Adrenal gland (tissue), 9 donors: ENCODE measurements at regions not wholly inside any gene's neighbourhood (a gene's known extent, or its start where the extent isn't known, plus 50 kb on each side); places are given as distances from the start of the nearest gene placed in this dataset.

Experiments
- DNase-seq, 7 donors: peaks; one replicate each; pipeline ENCODE4 v3.0.0-alpha.2; 2019 to 2020
- H3K27ac ChIP-seq, 5 donors: fragments of 200-600 bp; sonication (generic) in 4 of 5; 1 replicate in 3 of 5; 2 replicates in 2 of 5; pipeline versions ENCODE4 v1.5.1 to v1.8.0; 2016 to 2020; ENCODE audit warnings: mild to moderate bottlenecking in 1 of 5
- H3K27me3 ChIP-seq: fragments of 200-600 bp; 2 replicates; pipeline ENCODE4 v1.8.0; 2021
- H3K36me3 ChIP-seq, 2 donors: fragments of 200-600 bp; replicated peaks in 1 of 2; 1 replicate in 1 of 2; 2 replicates in 1 of 2; pipeline versions ENCODE4 v1.5.1 to v1.8.0; 2018 to 2022
- H3K4me1 ChIP-seq, 2 donors: fragments of 200-600 bp; replicated peaks in 1 of 2; 1 replicate in 1 of 2; 2 replicates in 1 of 2; pipeline versions ENCODE4 v1.5.1 to v1.8.0; 2018 to 2021
- H3K4me3 ChIP-seq, 4 donors: fragments of 200-600 bp; sonication (generic) in 3 of 4; one replicate each; pipeline ENCODE4 v1.5.1; 2016 to 2018
- H3K9me3 ChIP-seq, 3 donors: fragments of 200-600 bp; sonication (generic) in 1 of 3; replicated peaks in 1 of 3; 1 replicate in 2 of 3; 2 replicates in 1 of 3; pipeline versions ENCODE4 v1.5.1 to v1.8.0; 2016 to 2021
- POLR2A ChIP-seq, 2 donors: fragments of 450-650 bp; IDR thresholded peaks; one replicate each; pipeline ENCODE4 v1.6.1; 2017; ENCODE audit warnings: antibody characterized with exemption in 2 of 2, mild to moderate bottlenecking in 2 of 2, moderate library complexity in 1 of 2
- WGBS, 4 donors: extraction: QIAGEN DNeasy Blood & Tissue Kit in 2 of 4; methylation state at CpG; one replicate each; pipeline versions ENCODE4 v1.1.5 to v1.1.7; 2013 to 2017; 5-methylcytosine and 5-hydroxymethylcytosine counted together
- intact Hi-C, 2 donors: fragments of 100-400 bp; cut with DNase I; formaldehyde crosslinking; loops; one replicate each; pipeline versions ENCODE4 v1.14.1 to v1.15.0; 2022 to 2023
- TF ChIP-seq, protein P1 (sequence below), 6 experiments: fragments of 450-650 bp in 4 of 6; fragments of 200-600 bp in 2 of 6; sonication (generic) in 1 of 6; IDR thresholded peaks; 1 replicate in 5 of 6; 2 replicates in 1 of 6; pipeline versions ENCODE4 v1.5.1 to v1.8.0; 2016 to 2021; ENCODE audit warnings: antibody characterized with exemption in 6 of 6, mild to moderate bottlenecking in 2 of 6, moderate library complexity in 1 of 6
- donor health status: healthy with polysubstance abuse.
- donor health status: Bipolar disorder and iron deficiency.
- donor health status: DM: yes; HTN: yes; CAD: no.
- donor health status: DM: no; HTN: no; CAD: no.
- donor health status: DM: no; HTN: no; CAD: no.

DNA sequence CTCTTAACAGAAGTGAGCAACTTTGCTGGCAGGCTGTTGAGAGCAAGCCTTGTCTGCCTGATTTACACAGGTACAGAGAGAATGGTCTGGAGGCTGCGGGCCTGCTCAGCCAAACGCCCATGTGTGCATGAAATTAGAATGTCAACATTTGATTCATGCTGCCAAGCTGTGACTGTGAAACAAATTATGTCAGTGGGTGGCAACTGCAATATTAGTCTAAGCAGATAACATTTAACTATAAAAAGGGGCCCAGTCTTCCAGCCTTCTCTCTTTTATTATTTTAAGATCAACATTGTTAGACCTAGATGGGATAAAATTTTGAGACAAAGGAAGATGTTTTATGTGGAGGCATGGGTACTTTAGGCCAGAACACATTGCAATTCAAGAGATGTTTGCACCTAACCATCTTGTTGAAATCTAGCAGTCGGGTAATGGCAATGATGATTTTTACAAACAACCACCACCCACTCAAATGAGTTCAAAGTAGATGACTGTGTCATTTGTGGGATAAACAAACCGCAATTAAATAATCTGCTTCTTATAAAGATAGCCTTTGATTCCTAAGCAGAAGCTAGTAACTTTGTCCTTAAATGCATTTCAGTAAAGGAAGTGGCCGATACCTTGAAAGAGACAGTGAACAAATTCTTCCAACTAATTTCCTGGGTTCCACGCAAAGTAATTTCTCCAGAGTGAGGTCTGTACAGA, 70.2 kb downstream of the FOXB1 start:
- H3K9me3 ChIP-seq = no peaks in the 10 kb centered on the region
- no peak for DNase-seq
- WGBS, 4 donors = 62 to 76% (median 72%) methylated on average over 6 of the region's 6 CpGs
- H3K27ac ChIP-seq = no peak overlapping the region
- no peak overlapping the region for H3K4me3 ChIP-seq
- H3K36me3 ChIP-seq = no peaks in the 10 kb centered on the region
- TF ChIP-seq, protein P1, sequence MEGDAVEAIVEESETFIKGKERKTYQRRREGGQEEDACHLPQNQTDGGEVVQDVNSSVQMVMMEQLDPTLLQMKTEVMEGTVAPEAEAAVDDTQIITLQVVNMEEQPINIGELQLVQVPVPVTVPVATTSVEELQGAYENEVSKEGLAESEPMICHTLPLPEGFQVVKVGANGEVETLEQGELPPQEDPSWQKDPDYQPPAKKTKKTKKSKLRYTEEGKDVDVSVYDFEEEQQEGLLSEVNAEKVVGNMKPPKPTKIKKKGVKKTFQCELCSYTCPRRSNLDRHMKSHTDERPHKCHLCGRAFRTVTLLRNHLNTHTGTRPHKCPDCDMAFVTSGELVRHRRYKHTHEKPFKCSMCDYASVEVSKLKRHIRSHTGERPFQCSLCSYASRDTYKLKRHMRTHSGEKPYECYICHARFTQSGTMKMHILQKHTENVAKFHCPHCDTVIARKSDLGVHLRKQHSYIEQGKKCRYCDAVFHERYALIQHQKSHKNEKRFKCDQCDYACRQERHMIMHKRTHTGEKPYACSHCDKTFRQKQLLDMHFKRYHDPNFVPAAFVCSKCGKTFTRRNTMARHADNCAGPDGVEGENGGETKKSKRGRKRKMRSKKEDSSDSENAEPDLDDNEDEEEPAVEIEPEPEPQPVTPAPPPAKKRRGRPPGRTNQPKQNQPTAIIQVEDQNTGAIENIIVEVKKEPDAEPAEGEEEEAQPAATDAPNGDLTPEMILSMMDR (IDR thresholded peaks at IDR 0.05) = no peak
- no peak for TF ChIP-seq POLR2A (IDR thresholded peaks at IDR 0.05)
- no peaks in the 10 kb centered on the region for H3K4me1 ChIP-seq
- intact Hi-C loops = no loop called here
- no peaks in the 10 kb centered on the region for H3K27me3 ChIP-seq

DNA sequence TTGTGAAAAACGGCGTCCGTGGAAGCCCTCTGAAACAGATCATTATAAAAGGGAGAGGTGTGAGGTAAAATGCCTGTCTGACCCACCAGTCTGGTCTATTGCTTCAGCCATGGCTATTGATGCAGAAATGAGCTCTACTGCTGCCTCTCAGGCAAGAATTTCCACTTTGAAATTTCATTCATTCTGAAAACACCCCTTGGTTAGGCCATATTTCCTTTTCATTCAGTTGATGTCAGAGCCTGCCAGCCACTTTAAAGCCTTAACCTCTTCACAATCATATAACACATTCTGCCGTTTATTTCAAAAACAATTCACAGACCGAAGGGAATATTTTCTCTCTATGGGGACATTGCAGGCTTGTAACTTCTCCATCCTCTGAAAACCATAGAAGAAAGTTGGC, 71.9 kb downstream of the FOXB1 start:
- H3K27me3 ChIP-seq = no peaks in the 10 kb centered on the region
- H3K4me1 ChIP-seq = no peaks in the 10 kb centered on the region
- WGBS, 4 donors = 77 to 88% (median 78%) methylated on average over 5 of the region's 5 CpGs
- no peak for TF ChIP-seq POLR2A (IDR thresholded peaks at IDR 0.05)
- TF ChIP-seq, protein P1 (IDR thresholded peaks at IDR 0.05) = no peak
- H3K9me3 ChIP-seq = no peaks in the 10 kb centered on the region
- H3K4me3 ChIP-seq = no peak overlapping the region
- DNase-seq = no peak
- intact Hi-C loops = no loop called here
- H3K36me3 ChIP-seq = no peaks in the 10 kb centered on the region
- H3K27ac ChIP-seq = no peak overlapping the region

DNA sequence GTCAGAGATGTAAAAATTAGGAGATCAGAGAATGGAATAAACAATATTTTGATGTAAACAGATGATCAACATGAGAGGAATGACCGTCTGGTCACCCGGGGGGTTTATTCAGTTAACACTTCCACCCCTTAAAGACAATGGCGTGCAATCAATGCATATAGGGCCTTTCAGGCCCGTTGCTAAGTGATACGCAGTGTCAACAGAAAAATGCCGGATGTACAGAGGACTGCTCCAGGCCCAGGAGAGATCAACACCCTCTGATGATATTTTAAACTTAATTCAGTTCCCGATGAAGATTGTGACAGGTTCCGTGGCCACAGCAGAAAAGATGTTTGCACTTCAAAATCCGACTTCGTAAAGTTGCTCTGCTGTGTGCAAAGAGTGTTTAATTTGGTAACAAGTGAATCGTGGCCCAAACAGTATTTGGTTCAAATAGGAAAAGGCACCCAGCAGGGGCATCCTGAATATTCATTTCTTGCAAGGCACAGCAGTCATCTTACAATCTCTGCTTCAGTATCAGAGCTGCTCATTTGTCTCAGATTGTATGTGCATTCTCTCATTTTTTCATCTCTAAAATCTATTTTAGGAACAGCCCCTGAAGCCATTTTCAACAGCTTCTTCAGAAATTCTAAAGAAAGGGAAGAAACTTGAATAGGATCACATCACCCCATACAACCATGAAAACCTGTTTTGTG, 72.6 kb downstream of the FOXB1 start:
- H3K36me3 ChIP-seq = no peaks in the 10 kb centered on the region
- intact Hi-C loops = no loop called here
- no peaks in the 10 kb centered on the region for H3K9me3 ChIP-seq
- 67 to 83% (median 78%) methylated on average over 11 of the region's 11 CpGs for WGBS, 4 donors
- TF ChIP-seq, protein P1 (IDR thresholded peaks at IDR 0.05) = no peak
- TF ChIP-seq POLR2A (IDR thresholded peaks at IDR 0.05) = no peak
- H3K27ac ChIP-seq = no peak overlapping the region
- no peak overlapping the region for H3K4me3 ChIP-seq
- no peak for DNase-seq
- H3K27me3 ChIP-seq = no peaks in the 10 kb centered on the region
- no peaks in the 10 kb centered on the region for H3K4me1 ChIP-seq

DNA sequence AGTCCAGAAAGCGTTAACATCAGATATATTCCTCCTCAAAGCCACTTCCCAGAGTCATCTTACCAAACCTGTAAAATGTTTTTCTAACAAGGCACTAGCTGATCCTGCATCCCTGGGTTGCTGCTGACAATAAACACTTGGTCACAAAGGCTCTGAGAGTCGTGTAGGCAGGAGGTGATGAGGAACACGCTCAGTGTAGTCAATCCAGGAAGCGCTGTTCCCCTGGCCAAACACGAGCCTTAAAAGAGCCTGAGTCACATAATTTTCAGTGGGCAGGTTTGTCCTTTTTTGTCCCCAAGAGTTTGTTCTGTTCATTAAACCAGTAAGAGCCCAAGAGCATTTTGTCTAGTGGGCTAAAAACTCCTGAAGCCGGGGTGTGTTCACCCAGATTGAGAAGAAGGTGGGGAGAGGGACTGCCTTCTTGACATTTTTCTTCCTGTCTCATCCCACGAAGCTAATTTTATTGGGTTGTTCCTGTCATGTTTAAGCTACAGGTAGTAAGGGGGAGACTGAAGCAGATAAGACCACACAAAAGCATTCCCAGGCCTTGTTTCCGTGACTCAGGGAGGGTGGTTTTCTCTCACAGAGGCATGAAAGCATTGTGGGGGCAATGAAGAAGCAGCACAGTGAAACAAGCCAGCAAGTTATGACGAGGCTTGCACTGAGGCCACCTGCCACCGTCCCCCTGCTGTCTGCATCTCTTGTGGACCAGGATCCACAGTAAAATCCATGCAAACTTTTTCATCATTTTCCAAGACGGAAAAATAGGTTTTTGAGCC, 73.7 kb downstream of the FOXB1 start:
- TF ChIP-seq, protein P1 (IDR thresholded peaks at IDR 0.05) = no peak
- TF ChIP-seq POLR2A (IDR thresholded peaks at IDR 0.05) = no peak
- no peaks in the 10 kb centered on the region for H3K36me3 ChIP-seq
- no peak overlapping the region for H3K27ac ChIP-seq
- no peak overlapping the region for H3K4me3 ChIP-seq
- H3K4me1 ChIP-seq = no peaks in the 10 kb centered on the region
- intact Hi-C loops = no loop called here
- WGBS, 4 donors = 62 to 82% (median 70%) methylated on average over 9 to 11 of the region's 11 CpGs
- H3K27me3 ChIP-seq = no peaks in the 10 kb centered on the region
- H3K9me3 ChIP-seq = no peaks in the 10 kb centered on the region
- DNase-seq = no peak
